Lower lobe of right lung (tissue), 2 donors: ENCODE measurements at regions not wholly inside any gene's neighbourhood (a gene's known extent, or its start where the extent isn't known, plus 50 kb on each side); places are given as distances from the start of the nearest gene placed in this dataset.

Experiments
- ATAC-seq, 2 donors: fragments of 200-7000 bp; cut with Tn5 transposase; one replicate each; pipeline ENCODE4 v1.9.1; 2020 to 2022; ENCODE audit warnings: mild to moderate bottlenecking in 2 of 2, moderate library complexity in 2 of 2
- DNase-seq: peaks from one replicate; pipeline ENCODE4 v3.0.0-alpha.2; 2020
- H3K27ac ChIP-seq: fragments of 200-600 bp; one replicate; pipeline ENCODE4 v1.8.0; 2022
- H3K27me3 ChIP-seq: fragments of 200-600 bp; one replicate; pipeline ENCODE4 v1.8.0; 2022; ENCODE audit warnings: low read depth
- H3K36me3 ChIP-seq: fragments of 200-600 bp; one replicate; pipeline ENCODE4 v1.8.0; 2022; ENCODE audit warnings: mild to moderate bottlenecking
- H3K4me1 ChIP-seq: fragments of 200-600 bp; one replicate; pipeline ENCODE4 v1.8.0; 2022
- H3K4me3 ChIP-seq: fragments of 200-600 bp; one replicate; pipeline ENCODE4 v1.8.0; 2022; ENCODE audit warnings: mild to moderate bottlenecking
- H3K9me3 ChIP-seq: fragments of 200-600 bp; one replicate; pipeline ENCODE4 v1.8.0; 2022
- intact Hi-C: fragments of 100-400 bp; cut with DNase I; formaldehyde crosslinking; loops from one replicate; pipeline ENCODE4 v1.11.0; 2022
- TF ChIP-seq, protein P1 (sequence below): fragments of 200-600 bp; IDR thresholded peaks from one replicate; pipeline ENCODE4 v1.8.0; 2022; ENCODE audit warnings: antibody characterized with exemption, mild to moderate bottlenecking
- donor health status: DM: no; HTN: yes; CAD: no; lungs with severe emphysema.

DNA sequence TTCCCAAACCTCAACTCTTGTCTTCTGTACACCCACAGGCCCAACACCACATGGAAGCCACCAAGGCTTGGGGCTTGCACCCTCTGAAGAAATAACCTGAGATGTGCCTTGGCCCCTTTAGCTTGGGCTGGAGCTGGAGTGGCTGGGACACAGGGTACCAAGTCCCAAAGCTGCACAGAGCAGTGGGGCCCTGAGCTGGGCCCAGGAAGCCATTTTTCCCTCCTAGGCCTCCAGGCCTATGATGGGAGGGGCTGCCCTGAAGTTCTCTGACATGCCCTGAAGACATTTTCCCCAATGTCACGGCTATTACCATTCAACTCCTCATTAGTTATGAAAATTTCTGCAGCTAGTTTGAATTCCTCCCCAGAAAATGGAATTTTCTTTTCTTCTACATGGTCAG lies 163.2 kb upstream of the ARID1B start:
- TF ChIP-seq, protein P1, sequence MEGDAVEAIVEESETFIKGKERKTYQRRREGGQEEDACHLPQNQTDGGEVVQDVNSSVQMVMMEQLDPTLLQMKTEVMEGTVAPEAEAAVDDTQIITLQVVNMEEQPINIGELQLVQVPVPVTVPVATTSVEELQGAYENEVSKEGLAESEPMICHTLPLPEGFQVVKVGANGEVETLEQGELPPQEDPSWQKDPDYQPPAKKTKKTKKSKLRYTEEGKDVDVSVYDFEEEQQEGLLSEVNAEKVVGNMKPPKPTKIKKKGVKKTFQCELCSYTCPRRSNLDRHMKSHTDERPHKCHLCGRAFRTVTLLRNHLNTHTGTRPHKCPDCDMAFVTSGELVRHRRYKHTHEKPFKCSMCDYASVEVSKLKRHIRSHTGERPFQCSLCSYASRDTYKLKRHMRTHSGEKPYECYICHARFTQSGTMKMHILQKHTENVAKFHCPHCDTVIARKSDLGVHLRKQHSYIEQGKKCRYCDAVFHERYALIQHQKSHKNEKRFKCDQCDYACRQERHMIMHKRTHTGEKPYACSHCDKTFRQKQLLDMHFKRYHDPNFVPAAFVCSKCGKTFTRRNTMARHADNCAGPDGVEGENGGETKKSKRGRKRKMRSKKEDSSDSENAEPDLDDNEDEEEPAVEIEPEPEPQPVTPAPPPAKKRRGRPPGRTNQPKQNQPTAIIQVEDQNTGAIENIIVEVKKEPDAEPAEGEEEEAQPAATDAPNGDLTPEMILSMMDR, result no peak
- Histone ChIP-seq H3K27ac (no peak overlapping the region), H3K27me3 (no peaks in the 10 kb centered on the region), H3K36me3 (no peaks in the 10 kb centered on the region), H3K4me1 (peaks cover 13% of the 10 kb centered on the region), H3K9me3 (peaks cover 16% of the 10 kb centered on the region), H3K4me3 (no peak overlapping the region)
- intact Hi-C loops, result no loop called here
- ATAC-seq (no peak), DNase-seq (no peak)

DNA sequence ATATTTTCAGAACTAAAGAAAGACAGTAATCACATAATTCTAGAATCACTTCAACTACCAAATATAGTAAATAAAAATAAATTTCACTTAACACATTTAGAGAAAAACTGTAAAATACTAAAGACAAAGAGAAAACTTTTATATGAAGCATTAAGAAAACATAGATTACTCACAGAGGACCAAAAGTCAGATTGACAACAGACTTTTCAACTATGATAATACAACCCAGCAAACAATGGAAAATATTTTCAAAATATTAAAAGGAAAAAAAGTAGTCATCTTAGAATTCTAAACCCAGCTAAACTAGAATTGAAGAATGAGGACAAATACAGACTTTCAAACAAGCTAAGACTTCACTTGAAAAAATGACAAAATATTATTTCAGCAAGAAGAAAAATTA lies 164.8 kb upstream of the ARID1B start:
- H3K9me3 ChIP-seq, result peaks cover 16% of the 10 kb centered on the region
- no peak for DNase-seq
- peaks cover 1% of the 10 kb centered on the region for H3K4me1 ChIP-seq
- ATAC-seq, result no peak
- intact Hi-C loops, result no loop called here
- H3K36me3 ChIP-seq, result no peaks in the 10 kb centered on the region
- H3K27me3 ChIP-seq, result no peaks in the 10 kb centered on the region
- TF ChIP-seq, protein P1, result no peak
- no peak overlapping the region for H3K4me3 ChIP-seq
- H3K27ac ChIP-seq, result no peak overlapping the region

DNA sequence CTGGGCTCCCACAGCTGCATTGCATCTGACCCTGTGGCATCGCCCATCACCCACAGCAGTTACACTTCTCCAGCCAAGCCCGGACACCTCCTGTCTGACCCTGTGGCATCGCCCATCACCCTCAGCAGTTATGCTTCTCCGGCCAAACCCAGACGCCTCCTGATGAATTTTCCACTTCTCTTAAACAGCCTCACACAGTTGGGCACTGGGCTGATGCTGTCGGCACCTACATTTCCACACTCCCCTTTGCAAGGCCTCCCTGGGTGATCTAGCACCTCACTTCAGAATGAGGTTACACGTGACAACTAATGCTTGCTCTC lies 175.2 kb upstream of the ARID1B start:
- no peak for ATAC-seq
- TF ChIP-seq, protein P1, result no peak
- no peaks in the 10 kb centered on the region for H3K36me3 ChIP-seq
- no peak for DNase-seq
- H3K4me3 ChIP-seq, result no peak overlapping the region
- H3K27me3 ChIP-seq, result no peaks in the 10 kb centered on the region
- no peaks in the 10 kb centered on the region for H3K4me1 ChIP-seq
- H3K9me3 ChIP-seq, result no peaks in the 10 kb centered on the region
- intact Hi-C loops, result no loop called here
- no peak overlapping the region for H3K27ac ChIP-seq

DNA sequence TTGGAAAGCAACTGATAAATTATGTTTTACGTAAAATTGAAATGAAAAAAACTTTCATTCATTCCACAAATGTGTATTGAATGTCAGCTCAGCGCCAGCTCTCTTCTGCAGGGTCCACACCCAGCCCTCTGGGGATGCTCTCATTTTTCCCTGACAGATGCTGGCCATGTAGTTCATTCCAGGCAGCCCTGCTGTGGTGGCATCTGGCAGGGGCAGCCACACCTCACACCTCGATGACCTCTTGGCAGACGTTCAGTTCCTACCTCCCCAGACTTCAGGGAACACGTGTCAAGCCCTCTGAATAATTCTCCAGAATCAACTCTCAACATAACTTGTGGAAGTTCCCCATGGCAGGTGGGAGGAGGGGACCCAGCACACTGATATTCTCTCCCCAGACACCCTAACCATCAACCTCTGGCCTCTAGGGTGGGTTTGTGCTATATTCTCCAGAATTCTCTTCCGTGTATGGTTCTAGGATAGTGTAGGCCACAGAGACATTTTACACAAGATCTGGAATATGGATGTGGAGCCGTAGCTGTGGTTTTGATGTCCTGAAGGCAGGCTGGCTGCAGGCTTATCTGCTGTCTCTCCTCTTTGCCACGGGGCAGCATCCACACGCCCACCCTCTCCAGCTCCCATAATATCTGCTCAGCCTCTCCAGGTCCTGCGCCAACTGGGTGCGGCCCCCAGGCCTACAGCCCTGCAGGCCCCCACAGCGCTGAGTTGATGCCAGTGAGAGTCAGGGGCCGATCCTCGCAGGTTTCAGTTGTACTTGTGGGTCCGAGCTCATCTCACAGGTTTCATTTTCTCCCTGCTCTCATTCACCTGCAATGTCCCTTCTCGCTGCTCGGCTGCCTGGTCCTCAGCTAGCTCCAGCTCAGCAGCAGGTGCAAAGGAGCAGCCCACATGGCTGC lies 175.8 kb upstream of the ARID1B start:
- TF ChIP-seq, protein P1, result no peak

DNA sequence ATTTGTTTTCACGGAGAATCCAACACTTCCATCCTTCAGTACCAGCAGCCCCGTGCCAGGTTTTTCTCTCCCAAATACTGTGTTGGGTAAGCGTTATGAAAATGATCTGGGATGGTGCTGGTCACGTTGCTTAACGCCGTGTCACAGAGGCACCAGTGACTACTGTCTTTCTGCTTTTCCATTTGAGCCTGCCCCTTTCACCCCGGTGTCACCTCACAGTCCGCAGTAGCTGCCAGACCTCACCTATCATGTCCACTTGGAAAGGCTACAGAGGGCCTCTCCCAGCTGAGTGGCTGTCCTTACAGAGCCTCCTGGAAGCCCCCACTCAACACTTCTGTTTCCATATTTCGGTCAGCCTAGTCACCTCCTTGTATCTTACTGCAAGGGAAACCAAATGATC lies 176.5 kb upstream of the ARID1B start:
- Histone ChIP-seq H3K36me3 (no peaks in the 10 kb centered on the region), H3K27ac (peak overlapping the region; percentile 51), H3K9me3 (no peaks in the 10 kb centered on the region), H3K4me1 (no peaks in the 10 kb centered on the region), H3K27me3 (no peaks in the 10 kb centered on the region), H3K4me3 (no peak overlapping the region)
- intact Hi-C loops, result no loop called here
- ATAC-seq (no peak), DNase-seq (no peak)
- TF ChIP-seq, protein P1, result no peak

More for the DNA sequence above, 175.8 kb upstream of the ARID1B start:
- H3K4me3 ChIP-seq, result no peak overlapping the region
- DNase-seq (no peak), ATAC-seq (no peak)
- no peak overlapping the region for H3K27ac ChIP-seq
- no peaks in the 10 kb centered on the region for H3K9me3 ChIP-seq
- no peaks in the 10 kb centered on the region for H3K27me3 ChIP-seq
- intact Hi-C loops, result no loop called here
- no peaks in the 10 kb centered on the region for H3K4me1 ChIP-seq
- H3K36me3 ChIP-seq, result no peaks in the 10 kb centered on the region
